ENCODE measurements at regions not wholly inside any gene's neighbourhood (a gene's known extent, or its start where the extent isn't known, plus 50 kb on each side); places are given as distances from the start of the nearest gene placed in this dataset.

DNA sequence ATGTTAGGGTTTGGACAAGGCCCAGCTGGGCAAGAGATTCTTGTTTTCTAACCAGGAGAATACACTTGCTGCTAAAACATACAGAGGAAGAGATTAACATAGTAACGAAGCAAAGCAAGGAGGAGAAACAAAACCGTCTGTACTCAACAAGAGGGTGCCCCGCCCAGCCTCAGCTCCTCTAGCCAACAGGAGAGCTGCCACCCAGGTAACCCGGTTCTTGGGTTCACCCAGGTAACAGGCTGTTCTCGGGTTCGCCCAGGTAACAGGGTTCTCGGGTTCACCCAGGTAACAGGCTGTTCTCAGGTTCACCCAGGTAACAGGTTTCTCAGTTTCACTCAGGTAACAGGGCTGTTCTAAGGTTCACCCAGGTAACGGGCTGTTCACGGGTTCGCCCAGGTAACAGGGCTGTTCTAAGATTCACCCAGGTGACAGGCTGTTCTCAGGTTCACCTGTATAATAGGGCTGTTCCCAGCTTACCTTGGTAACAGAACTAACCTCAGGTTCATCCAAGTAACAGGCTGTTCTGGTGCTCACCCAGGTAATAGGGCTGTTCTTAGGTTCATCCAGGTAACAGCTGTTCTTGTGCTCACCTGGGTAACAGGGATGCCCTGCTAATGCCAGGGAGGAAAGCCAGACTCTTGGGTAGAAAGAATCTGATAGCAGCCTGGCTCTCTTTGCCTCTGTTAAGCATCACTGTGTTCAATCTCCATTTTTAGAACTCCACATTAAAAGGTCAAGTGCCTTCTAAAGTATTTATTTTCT is 271.6 kb downstream of the SYK start:
- no peak for DNase-seq

DNA sequence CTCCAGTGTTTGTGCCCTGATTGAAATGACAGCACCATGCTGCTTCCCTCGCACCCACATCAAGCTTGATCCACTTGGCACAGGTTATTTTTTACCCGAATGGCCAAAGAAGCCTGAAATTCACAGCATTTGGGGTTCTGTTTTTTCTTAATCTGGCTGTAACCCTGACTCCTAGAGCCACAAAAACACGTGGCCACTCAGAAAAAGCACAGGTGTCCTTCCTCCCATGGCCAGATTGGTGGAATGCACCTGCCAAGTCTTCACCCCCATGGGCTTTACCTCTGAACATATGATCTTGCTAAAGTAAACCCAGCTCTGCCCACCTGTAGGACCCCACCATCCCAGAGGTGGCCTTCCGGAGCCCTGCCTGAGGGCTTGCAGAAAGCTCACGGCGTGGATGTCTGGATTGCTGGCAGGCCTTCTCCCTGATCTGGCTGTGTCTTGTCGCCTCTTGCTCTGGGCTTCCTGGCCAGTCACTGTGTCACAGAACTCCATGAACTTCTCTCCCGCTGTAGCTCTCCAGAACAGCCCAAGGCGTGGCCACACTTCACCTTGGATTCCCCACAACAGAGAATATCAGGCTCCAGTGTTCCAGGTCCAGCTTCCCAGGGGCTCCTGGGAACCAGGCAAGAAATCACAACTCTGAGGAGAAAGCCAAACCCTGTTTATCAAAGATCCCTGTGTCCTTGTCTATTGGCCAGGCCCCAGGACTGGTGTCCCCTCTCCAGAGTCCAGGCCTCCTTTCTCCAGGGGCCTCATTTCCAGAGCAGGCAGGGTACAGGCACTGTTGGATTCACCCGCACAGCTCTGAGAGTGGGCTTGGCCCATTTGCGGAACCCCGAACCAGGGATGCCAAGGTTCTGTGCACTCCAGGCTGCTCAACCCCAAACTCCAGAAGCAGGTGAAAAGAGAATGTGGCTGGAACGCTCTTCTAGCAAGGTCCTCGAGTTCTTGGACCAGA is 272.5 kb downstream of the SYK start:
- no peak for DNase-seq

DNA sequence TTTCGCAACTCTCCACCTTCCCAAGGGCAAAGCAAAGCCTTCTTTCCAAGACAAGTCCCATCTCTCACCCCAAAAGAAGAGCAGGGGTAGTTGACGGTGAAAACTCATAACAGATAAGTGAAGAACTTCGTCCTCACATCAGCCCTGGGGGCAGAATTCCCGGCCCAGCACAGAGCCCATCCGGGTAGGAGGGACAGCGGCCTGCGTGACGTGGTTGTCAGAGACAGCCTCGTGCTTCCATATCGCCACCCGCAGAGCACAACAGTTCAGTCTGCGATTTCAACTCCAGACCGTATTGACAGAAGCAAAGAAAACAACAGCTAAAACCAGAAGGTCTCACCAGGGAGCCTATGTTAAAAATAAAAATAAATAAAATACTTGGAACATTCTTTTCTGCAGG is 273.2 kb downstream of the SYK start:
- no peak for DNase-seq

DNA sequence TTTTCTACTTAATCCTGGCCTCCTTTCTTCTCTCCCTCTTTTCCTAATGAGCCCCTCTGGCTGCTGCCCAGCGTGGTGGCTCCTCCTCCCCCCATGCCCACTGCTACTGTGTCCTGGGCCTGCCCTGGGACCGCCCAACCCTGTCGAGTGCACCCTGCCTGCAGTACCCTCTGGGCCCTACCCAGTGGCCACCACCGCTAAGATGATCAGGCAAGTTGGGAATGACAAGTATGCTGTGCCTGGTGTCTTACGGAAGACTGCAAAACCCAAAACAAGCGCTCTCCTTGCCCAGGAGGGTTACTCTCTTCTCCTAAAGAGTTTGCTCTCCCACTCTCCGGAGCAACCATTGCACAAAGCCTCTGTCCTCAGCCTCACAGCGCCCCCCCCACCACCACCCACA is 273.7 kb downstream of the SYK start:
- DNase-seq, result no peak

DNA sequence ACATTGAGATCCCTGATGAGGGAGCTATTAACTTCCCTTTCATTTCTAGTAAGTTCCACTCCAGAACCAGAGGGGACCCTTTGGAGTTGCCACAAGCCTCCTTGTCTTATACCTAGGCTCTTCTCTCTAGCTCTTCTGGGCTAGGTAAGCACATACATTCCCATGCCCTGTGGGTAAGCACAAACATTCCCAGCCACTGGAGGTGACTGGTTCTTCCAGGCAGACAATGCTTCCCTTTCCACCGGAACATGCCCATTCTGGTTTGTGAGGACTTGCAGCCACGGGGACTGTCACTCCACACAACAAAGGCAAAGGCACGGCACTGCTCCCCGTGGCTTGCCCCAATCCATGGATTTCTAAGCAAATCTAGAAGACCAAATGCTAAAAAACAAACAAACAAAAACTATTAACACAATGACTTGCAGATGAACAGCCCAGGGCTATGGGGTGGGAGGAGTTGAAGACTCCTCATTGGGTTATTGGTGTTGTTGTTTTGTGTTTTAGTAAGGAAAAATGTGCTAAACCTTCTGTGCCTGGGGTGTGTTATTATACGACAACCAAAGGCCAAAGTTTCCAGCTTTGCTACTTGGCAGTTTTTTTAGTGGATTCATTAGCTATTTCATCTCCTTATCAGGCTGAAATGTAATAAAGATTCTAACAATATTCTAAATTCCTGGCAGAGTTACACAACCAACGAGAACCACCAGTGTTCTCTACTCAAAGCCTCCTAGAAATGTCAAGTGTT is 276.2 kb downstream of the SYK start:
- no peak for DNase-seq

DNA sequence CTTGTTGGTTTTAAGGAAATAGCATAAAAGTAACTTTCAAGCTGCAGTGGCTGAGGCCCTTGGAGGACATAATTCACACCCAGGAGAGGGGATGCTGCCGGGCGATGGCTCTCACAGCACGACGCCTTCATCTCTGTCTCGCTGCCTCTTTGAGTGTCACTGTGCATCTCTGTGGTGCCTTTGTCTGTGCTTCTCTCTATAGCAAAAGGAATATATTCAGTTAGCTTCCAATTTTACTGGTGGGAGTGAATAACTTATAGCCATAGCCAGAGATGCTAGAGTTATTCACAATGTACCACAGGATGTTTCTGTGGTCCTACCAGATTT is 276.7 kb downstream of the SYK start:
- DNase-seq, result no peak

DNA sequence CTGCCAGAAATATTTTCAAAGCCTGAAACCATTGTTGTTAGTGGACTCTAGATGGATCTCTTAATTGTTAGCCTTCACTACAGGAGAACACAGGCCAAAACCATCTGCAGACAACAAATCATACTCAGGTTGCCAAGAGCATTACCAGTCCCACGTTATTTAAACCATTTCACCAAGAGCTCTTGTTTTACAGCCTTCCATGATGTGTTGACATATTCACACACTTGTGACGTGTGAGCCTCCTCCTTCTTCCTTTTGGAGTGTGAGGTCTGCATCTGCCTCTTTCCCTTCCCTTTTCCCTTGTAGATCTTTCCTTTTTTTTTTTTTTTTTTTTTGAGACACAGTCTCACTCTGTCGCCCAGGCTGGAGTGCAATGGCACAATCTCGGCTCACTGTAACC is 279.0 kb downstream of the AUH start:
- peak; percentile 57 for DNase-seq

DNA sequence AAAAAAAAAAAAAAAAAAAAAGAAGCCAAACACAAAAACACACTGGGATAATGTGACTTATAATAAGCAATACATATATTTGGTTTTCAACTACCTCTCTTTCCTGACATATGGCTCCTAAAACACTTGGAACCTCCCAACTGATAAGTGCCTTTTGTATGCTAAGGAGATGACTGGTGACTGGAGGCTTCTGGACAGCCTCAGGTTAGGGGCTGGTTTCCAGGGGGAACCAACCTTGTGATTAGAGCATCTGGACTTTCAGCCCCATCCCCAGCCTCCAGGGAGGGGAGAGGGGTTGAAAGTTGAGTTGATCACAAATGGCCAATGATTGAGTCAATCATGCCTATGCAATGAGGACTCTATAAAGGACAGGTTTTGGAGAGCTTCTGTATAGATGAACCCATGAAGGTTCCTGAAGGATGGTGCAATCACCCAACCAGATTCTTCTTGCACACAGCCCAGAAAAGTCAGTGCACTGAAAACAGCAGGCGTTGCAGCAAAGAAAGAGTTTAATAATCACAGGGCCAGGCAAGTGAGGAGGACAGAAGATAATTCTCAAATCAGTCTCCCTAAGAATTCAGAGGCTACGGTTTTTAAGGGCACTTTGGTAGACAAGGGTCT is 276.7 kb downstream of the AUH start:
- DNase-seq, result peak; percentile 10

DNA sequence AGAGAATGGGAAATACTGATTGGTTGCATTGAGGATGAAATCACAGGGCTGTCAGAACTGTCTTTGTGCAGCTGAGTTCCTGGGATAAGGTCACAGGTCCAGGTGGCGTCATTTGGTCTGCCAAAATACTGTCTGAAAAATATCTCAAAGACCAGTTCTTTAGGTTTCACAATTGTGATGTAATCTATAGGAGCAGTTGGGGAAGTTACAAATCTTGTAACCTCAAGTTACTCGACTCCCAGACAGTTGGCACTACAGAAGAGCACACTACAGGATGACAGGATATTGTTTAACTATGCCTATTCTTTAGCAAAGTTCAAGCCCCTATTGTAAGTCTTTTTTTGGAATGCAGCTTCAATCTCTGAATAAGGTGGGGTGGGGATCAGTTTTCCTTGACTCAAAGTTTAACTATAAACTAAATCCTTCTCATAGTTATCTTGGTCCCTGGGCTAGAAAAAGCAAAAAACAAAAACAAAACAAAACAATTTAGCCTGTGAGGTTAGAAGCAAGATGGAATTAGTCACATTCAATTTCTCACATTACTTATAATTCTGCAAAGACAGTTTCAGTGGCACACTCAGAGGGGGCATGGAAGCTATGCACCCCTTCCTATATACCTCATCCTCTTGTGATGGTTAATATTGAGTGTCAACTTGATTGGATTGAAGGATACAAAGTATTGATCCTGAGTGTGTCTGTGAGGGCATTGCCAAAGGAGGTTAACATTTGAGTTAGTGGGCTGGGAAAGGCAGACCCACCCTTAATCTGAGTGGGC is 276.0 kb downstream of the AUH start:
- DNase-seq, result peak; percentile 95

DNA sequence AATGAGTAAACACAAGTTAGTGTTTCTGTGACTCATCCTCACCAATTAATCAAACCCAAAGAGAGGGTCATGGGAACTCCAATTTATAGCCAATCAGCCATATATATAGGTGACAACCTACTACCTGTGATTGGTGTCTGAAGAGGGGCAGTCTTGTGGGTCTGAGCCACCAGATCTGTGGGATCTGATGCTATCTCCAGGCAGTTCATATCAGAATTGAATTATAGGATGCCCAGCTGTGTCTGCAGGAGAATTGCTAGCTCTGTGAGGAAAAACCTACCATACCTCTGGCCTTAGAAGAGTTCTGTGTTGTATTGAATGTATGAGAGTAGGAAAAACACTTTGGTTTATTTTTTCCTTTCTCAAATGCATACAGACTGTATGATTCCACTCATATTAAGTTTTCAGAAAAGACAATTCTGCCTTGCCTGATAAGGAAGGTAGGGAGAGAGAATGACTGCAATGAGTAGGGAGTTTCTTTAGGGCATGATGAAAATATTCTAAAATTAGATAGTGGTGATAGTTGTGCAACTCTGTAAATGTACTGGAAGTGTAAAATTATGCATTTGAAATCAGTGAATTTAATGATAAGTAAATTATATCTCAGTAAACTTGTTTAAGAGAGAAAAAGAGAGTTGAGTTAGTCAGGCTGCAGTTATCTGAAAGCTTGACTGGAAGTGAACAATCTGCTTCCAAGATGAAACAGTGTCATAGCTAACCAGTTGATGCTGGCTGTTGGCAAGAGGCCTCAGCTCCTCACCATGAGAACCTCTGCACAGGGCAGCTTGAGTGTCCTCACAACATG is 274.9 kb downstream of the AUH start:
- DNase-seq, result peak; percentile 48

DNA sequence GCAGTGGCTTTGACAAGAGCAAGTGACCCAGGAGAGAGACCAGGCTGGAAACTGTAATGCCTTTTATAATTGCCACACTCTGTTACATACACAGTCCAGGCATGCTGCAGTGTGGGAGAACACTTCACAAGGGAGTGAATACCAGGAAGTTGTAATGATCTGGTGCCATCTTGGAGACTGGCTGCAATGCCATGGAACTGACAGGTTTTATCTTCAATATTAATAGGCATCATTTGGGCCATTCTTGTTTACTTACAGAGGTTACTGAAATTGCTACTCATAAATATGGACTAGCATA is 274.3 kb downstream of the AUH start:
- peak; percentile 40 for DNase-seq

DNA sequence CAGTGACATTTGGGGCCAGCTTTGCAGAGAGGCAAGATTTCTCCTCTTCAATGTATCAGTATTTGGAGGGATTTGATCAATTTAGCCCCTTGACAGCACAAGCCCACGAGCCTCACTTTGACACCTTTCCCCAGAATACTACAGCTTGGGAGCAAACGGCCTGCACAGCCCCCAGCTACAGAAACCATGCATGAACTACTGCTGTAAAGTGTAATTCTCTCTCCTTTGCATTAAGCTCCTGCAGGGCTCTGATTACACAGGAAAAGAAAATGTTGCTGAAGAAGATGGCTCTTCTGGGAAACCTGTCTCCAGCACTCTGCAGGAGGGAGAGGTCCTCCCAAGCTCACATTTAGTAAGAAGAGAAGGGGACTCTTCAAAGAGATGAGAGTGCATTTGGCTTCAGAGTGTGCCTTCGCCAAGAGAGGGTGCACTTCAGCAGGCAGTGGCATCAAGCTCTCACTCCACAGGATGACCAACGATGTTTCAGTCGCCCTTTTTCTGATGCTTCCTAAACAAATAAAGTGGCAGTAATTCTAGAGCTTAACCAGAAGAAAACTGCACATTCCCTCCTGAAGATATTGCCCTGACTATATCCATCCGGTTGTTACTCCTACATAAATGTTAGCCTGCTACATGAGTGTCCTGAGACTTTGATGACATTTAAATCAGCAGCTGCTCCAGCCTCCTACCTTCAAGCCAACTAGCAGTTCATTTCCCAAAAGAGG is 272.2 kb downstream of the AUH start:
- DNase-seq, result peak; percentile 38

DNA sequence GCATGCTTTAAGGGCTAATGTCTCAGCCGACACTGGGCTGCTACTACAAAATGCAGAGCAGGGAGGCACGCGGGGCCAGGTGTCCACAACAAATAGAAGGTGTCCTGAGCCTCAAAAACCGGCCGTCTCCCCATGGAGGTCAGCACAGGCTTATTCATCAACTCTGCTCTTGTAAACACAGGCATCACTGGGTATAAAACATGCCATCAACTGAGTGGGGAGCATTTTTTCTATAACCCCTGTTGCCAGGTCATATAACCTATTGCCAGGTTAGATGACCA is 271.6 kb downstream of the AUH start:
- DNase-seq, result no peak

DNA sequence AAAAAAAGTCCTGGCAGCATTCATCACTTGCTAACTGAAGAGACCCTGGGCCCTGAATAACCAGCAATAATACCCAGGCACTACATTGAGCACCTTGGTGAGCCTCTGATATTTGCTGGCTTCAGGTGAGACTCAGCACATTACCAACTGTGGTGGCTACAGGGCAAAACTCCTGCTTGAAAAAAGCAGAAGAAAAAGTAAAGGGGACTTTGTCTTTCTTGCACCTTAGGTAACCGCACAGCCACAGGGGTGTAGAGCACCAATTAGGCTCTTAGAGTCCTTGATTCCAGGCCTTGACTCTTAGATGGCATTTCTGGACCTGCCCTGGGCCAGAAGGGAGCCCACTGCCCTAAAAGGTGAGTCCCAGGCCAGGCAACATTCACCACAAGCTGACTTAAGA is 269.5 kb downstream of the AUH start:
- no peak for DNase-seq

DNA sequence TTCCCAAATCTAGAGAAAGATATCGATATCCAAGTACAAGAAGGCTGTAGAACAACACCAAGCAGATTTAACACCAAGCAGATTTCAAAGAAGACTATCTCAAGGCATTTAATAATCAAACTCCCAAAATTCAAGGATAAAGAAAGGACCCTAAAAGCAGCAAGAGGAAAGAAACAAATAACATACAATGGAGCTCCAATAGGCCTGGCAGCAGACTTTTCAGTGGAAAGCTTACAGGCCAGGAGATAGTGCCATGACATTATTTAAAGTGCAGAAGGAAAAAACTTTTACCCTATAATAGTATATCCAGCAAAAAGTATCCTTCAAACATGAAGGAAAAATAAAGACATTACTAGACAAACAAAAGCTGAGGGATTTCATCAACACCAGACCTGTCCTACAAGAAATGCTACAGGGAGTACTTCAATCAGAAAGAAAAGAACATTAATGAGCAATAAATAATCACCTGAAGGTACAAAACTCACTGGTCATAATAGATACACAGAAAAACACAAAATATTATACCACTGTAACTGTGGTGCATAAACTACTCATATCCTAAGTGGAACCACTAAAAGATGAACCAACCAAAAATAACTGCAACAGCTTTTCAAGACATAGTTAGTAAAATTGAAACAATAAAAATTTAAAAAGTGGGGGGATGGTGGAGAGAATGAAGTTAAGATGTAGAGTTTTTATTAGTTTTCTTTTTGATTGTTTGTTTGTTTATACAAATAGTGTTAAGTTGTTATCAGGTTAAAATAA is 267.2 kb downstream of the AUH start:
- no peak for DNase-seq

DNA sequence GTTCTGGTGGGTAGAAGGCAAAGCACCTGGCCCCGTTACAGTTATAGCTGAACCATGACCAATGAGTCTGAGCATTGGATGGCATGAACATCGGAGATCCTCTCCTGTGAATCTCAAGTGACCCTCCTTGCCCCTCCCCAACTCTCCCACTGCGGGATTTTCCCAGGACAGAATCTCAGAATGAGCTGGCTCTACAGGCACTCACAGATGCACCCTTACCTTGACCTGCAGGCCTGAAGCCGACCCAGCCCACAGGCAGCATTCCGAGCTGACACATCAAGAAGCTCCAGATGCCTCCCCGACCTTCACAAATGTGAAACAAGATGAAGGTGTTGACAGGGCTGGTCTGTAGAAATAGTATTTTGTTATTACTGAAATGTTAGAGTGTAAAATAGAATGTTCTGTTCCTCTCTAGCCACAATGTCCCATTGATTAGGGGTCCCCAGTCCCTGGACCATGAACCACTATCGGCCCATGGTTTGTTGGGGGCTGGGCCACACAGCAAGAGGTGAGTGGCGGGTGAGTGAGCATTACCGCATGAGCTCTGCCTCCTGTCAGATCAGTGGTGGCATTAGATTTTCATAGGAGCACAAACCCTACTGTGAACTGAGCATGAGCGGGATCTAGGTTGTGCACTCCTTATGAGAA is 263.4 kb downstream of the AUH start:
- no peak for DNase-seq

DNA sequence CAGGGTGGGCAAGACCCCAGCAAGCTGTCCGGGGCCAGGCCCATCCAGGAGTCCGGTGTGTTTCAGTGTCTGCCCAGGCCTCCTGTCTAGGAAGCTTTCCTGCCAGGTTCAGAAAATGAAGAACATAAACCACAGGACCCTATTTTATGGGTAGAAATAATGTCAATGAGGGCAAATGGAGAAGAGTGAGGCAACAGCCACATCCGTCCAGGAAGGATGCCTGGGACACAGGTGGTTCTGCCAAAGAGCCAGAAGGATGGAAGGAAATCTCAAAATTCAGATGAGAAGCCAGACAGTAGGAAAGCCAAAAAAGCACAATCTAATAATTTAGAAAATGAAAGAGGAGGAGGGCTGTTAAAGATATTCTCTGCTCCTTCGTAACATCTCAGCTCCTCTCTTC is 262.3 kb downstream of the AUH start:
- DNase-seq, result no peak

DNA sequence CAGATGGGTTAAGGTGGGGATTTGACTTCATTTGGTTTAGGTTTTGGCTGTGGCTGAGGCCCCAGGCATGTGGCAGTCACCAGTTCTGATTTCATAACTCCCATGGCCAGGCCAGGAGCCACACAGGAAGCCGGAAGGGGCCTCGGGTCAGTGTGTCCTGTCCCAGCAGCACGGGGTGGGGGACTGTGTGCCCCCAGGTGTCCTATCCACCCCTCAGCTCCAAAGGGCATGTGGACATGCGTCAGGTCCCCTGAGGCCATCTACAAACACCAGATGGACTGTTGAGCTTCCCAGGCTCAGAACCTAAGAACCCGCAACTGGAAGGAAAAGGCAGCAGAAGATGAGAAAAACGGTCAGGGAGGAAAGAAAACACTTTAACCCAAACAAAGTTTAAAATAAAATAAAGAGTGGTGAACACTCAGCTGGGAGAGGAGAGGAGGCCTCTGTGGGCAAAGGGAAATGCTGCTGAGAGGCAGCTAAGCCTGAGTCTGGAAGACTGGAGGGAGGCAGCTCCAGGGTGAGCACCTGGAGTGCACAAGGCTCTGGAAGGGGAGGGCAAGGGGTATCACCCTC is 260.8 kb downstream of the AUH start:
- peak; percentile 40 for DNase-seq

DNA sequence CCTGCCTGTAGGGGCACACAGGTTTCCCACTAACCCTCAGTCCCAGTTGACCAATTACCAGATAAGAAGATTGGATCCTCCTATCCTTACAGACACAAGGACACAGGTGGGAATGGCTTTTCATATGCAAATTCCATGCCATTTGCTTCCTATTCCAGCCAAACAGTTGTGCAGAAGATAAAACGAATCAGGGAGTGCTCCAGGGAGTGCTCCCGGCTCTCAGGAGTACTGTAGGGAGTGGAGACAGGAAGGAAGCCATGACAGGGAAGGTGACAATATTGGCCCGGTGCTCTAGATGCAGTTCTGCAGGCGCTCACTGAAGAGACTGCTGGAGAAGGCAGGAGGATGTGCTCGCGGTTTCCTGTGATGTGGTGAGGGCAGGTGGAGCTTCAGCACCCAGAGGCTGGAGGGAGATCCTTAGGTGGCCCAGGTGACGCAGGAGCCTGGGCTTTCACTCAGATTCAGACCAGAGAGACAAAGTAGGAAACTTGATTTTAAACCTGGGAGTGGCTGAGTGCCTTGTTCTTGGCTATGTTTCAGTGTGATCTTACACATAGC is 260.0 kb downstream of the AUH start:
- no peak for DNase-seq

All from inflammatory macrophage treated with lipopolysaccharide for 4 hours (primary cell).